Erythroblast (primary cell): ENCODE measurements at regions not wholly inside any gene's neighbourhood (a gene's known extent, or its start where the extent isn't known, plus 50 kb on each side); places are given as distances from the start of the nearest gene placed in this dataset.

Source experiments
- GATA1 ChIP-seq: IDR thresholded peaks from 2 replicates; pipeline ENCODE4 v1.6.1; 2011; ENCODE audit warnings: low read depth, mild to moderate bottlenecking, control low read depth, low read length, moderate library complexity
- POLR2A ChIP-seq: IDR thresholded peaks from 2 replicates; pipeline ENCODE4 v1.6.1; 2011; ENCODE audit warnings: mild to moderate bottlenecking, low read length

DNA sequence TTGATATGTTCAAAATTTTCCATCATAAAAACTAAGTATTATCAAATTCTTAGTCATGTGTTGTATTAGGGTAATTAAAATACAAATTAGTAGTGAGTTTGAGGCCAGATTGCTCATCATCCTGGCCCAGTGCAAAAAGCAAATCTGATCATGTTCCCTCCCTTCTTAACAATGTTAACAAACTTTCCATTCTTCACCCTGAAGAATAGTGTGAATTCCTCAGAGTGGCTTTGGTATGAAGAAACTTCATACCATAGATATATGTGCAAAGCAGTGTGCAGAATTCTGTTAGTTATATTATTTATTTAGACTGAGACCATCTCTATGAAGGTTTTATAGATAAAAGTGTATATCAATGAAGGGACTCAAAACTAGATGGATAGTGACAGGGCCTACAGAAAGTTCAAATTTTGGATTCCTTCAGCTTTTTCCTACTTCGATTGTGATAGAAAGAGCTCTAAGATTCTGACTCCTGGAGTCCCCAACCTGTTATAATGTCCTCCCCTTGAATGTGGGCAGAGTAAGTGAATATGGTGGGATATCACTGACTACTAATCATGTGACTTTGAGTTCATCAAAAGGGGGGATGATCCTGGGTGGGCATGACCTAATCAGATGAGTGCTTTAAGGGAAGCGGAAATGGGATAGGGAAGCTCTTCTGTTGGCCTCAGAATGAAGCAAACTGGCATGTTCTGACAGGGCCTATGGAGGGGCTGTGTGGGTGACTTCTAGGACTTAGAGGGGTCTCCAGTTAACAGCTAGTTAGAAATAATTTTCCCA is 271.4 kb downstream of the BTG1 start:
- TF ChIP-seq POLR2A, result no peak
- TF ChIP-seq GATA1, result no peak
